Gastrocnemius medialis (tissue), 4 donors: ENCODE measurements at regions not wholly inside any gene's neighbourhood (a gene's known extent, or its start where the extent isn't known, plus 50 kb on each side); places are given as distances from the start of the nearest gene placed in this dataset.

Experiments
- ATAC-seq, 2 donors: fragments of 150-250 bp; one replicate each; pipeline ENCODE4 v1.9.1; 2016
- DNase-seq, 2 donors: peaks; one replicate each; pipeline ENCODE4 v3.0.0-alpha.2; 2019
- H3K27ac ChIP-seq, 4 donors: fragments of 200-600 bp; sonication (generic); 1 replicate in 1 of 4; 2 replicates in 3 of 4; pipeline ENCODE4 v1.5.1; 2016 to 2018; ENCODE audit warnings: mild to moderate bottlenecking in 2 of 4, moderate library complexity in 1 of 4
- H3K27me3 ChIP-seq, 3 donors: fragments of 200-600 bp; sonication (generic) in 2 of 3; 1 replicate in 1 of 3; 2 replicates in 2 of 3; pipeline versions ENCODE4 v1.5.1 to v1.6.0; 2016 to 2019; ENCODE audit warnings: mild to moderate bottlenecking in 1 of 3, moderate library complexity in 1 of 3
- H3K36me3 ChIP-seq, 2 donors: fragments of 200-600 bp; sonication (generic) in 1 of 2; one replicate each; pipeline ENCODE4 v1.5.1; 2017 to 2018
- H3K4me1 ChIP-seq, 2 donors: fragments of 200-600 bp; sonication (generic) in 1 of 2; one replicate each; pipeline ENCODE4 v1.5.1; 2016 to 2017; ENCODE audit warnings: mild to moderate bottlenecking in 2 of 2
- H3K4me3 ChIP-seq, 4 donors: fragments of 200-600 bp; sonication (generic) in 3 of 4; 1 replicate in 1 of 4; 2 replicates in 3 of 4; pipeline ENCODE4 v1.5.1; 2016 to 2019; ENCODE audit warnings: mild to moderate bottlenecking in 2 of 4
- H3K9me3 ChIP-seq, 3 donors: fragments of 200-600 bp; sonication (generic) in 2 of 3; 1 replicate in 1 of 3; 2 replicates in 2 of 3; pipeline ENCODE4 v1.5.1; 2016 to 2019
- CTCF ChIP-seq, 5 experiments: fragments of 450-650 bp in 3 of 5; fragments of 200-600 bp in 2 of 5; sonication (generic) in 2 of 5; IDR thresholded peaks in 4 of 5; conservative IDR thresholded peaks in 1 of 5; 1 replicate in 4 of 5; 2 replicates in 1 of 5; pipeline ENCODE4 v1.5.1; 2016 to 2019; ENCODE audit warnings: antibody characterized with exemption in 5 of 5, mild to moderate bottlenecking in 3 of 5, moderate library complexity in 3 of 5
- POLR2A ChIP-seq, 2 donors: fragments of 450-650 bp; IDR thresholded peaks; one replicate each; pipeline ENCODE4 v1.6.1; 2017; ENCODE audit warnings: antibody characterized with exemption in 2 of 2, mild to moderate bottlenecking in 2 of 2, moderate library complexity in 2 of 2
- in situ Hi-C, 4 donors: fragments of 200-750 bp; cut with MboI; loops; one replicate each; pipeline versions ENCODE4 v1.15.0 to v1.8.0; 2017; ENCODE audit warnings: low sequenced_read_pairs in 4 of 4
- intact Hi-C: fragments of 100-400 bp; cut with DNase I; formaldehyde crosslinking; loops from one replicate; pipeline ENCODE4 v1.15.1; 2023; ENCODE audit warnings: low total_unique reads

- no peaks in the 10 kb centered on the region for H3K9me3 ChIP-seq
- DNase-seq (no peak), ATAC-seq (no peak)
- intact Hi-C loops: no loop called here
- H3K4me3 ChIP-seq: peak overlapping the region in 1 of 4 donors; percentile 10
- TF ChIP-seq POLR2A (IDR thresholded peaks at IDR 0.05): no peak
- no peak for TF ChIP-seq CTCF (IDR thresholded peaks at IDR 0.05 in 4 of 5, conservative IDR thresholded peaks at IDR 0.05 in 1 of 5)
- in situ Hi-C loops: no loop called here
- no peak overlapping the region for H3K27ac ChIP-seq
- H3K4me1 ChIP-seq: no peaks in the 10 kb centered on the region
- H3K27me3 ChIP-seq: no peaks in the 10 kb centered on the region
- H3K36me3 ChIP-seq: no peaks in the 10 kb centered on the region
Observed at GRCh38 chr3:80278056-80278455, 510.3 kb upstream of the ROBO1 start.

GRCh38 chr3:80275120-80275519 is 507.3 kb upstream of the ROBO1 start:
- Histone ChIP-seq H3K4me1 (no peaks in the 10 kb centered on the region), H3K36me3 (no peaks in the 10 kb centered on the region), H3K9me3 (no peaks in the 10 kb centered on the region), H3K27me3 (no peaks in the 10 kb centered on the region), H3K4me3 (no peak overlapping the region), H3K27ac (no peak overlapping the region)
- intact Hi-C loops (no loop called here), in situ Hi-C loops (no loop called here)
- no peak for DNase-seq
- no peak for ATAC-seq
- TF ChIP-seq CTCF (IDR thresholded peaks at IDR 0.05 in 4 of 5, conservative IDR thresholded peaks at IDR 0.05 in 1 of 5): no peak
- TF ChIP-seq POLR2A (IDR thresholded peaks at IDR 0.05): no peak

GRCh38 chr3:80263260-80263659 is 495.5 kb upstream of the ROBO1 start:
- intact Hi-C loops: no loop called here
- in situ Hi-C loops: no loop called here

GRCh38 chr3:80261082-80261481 is 493.3 kb upstream of the ROBO1 start:
- DNase-seq (no peak), ATAC-seq (no peak)
- no peak overlapping the region for H3K27ac ChIP-seq
- H3K36me3 ChIP-seq: no peaks in the 10 kb centered on the region
- H3K9me3 ChIP-seq: no peaks in the 10 kb centered on the region
- no peaks in the 10 kb centered on the region for H3K27me3 ChIP-seq
- in situ Hi-C loops (no loop called here), intact Hi-C loops (no loop called here)
- H3K4me3 ChIP-seq: no peak overlapping the region
- no peaks in the 10 kb centered on the region for H3K4me1 ChIP-seq
- no peak for TF ChIP-seq POLR2A (IDR thresholded peaks at IDR 0.05)
- TF ChIP-seq CTCF (IDR thresholded peaks at IDR 0.05 in 4 of 5, conservative IDR thresholded peaks at IDR 0.05 in 1 of 5): no peak

More at GRCh38 chr3:80263260-80263659, 495.5 kb upstream of the ROBO1 start:
- Histone ChIP-seq H3K27me3 (no peaks in the 10 kb centered on the region), H3K27ac (no peak overlapping the region), H3K9me3 (no peaks in the 10 kb centered on the region), H3K4me3 (no peak overlapping the region), H3K36me3 (no peaks in the 10 kb centered on the region), H3K4me1 (no peaks in the 10 kb centered on the region)
- ATAC-seq (no peak), DNase-seq (no peak)
- no peak for TF ChIP-seq CTCF (IDR thresholded peaks at IDR 0.05 in 4 of 5, conservative IDR thresholded peaks at IDR 0.05 in 1 of 5)
- TF ChIP-seq POLR2A (IDR thresholded peaks at IDR 0.05): no peak

GRCh38 chr3:80259736-80260135 is 491.9 kb upstream of the ROBO1 start:
- intact Hi-C loops (no loop called here), in situ Hi-C loops (no loop called here)
- no peak overlapping the region for H3K27ac ChIP-seq
- H3K4me1 ChIP-seq: no peaks in the 10 kb centered on the region
- H3K9me3 ChIP-seq: no peaks in the 10 kb centered on the region
- H3K4me3 ChIP-seq: no peak overlapping the region
- H3K27me3 ChIP-seq: no peaks in the 10 kb centered on the region
- TF ChIP-seq CTCF (IDR thresholded peaks at IDR 0.05 in 4 of 5, conservative IDR thresholded peaks at IDR 0.05 in 1 of 5) (no peak), POLR2A (IDR thresholded peaks at IDR 0.05) (no peak)
- ATAC-seq (no peak), DNase-seq (no peak)
- no peaks in the 10 kb centered on the region for H3K36me3 ChIP-seq
